ENCODE measurements at regions not wholly inside any gene's neighbourhood (a gene's known extent, or its start where the extent isn't known, plus 50 kb on each side); places are given as distances from the start of the nearest gene placed in this dataset.

- DNase-seq (ENCODE audit: low read depth in 2 of 2), result no peak
These were observed 384.6 kb upstream of the SLC30A5 start for GRCh38 chr5:68709239-68709638.

GRCh38 chr5:68710514-68710913 lies 383.3 kb upstream of the SLC30A5 start:
- DNase-seq (ENCODE audit: low read depth in 2 of 2), result no peak

- DNase-seq (ENCODE audit: low read depth in 2 of 2), result no peak
These were observed 382.3 kb upstream of the SLC30A5 start for GRCh38 chr5:68711293-68712200.

- DNase-seq (ENCODE audit: low read depth in 2 of 2), result no peak
These were observed 379.0 kb upstream of the SLC30A5 start for GRCh38 chr5:68714810-68715209.

- DNase-seq (ENCODE audit: low read depth in 2 of 2), result no peak
These were observed 372.8 kb upstream of the SLC30A5 start for GRCh38 chr5:68720884-68721610.

- DNase-seq (ENCODE audit: low read depth in 2 of 2), result no peak
These were observed 371.5 kb upstream of the SLC30A5 start for GRCh38 chr5:68722357-68722756.

- no peak for DNase-seq (ENCODE audit: low read depth in 2 of 2)
These were observed 367.7 kb upstream of the SLC30A5 start for GRCh38 chr5:68725905-68726683.

- no peak for DNase-seq (ENCODE audit: low read depth in 2 of 2)
These were observed 365.9 kb upstream of the SLC30A5 start for GRCh38 chr5:68727931-68728330.

- no peak for DNase-seq (ENCODE audit: low read depth in 2 of 2)
These were observed 364.1 kb upstream of the SLC30A5 start for GRCh38 chr5:68729678-68730077.

GRCh38 chr5:68730220-68730978 lies 363.4 kb upstream of the SLC30A5 start:
- DNase-seq (ENCODE audit: low read depth in 2 of 2), result no peak

- DNase-seq (ENCODE audit: low read depth in 2 of 2), result no peak
These were observed 362.7 kb upstream of the SLC30A5 start for GRCh38 chr5:68730979-68731654.

GRCh38 chr5:68732251-68732650 lies 361.6 kb upstream of the SLC30A5 start:
- no peak for DNase-seq (ENCODE audit: low read depth in 2 of 2)

- no peak for DNase-seq (ENCODE audit: low read depth in 2 of 2)
These were observed 359.0 kb upstream of the SLC30A5 start for GRCh38 chr5:68734781-68735180.

GRCh38 chr5:68738236-68738635 lies 355.6 kb upstream of the SLC30A5 start:
- DNase-seq (ENCODE audit: low read depth in 2 of 2), result no peak

GRCh38 chr5:68738841-68739240 lies 355.0 kb upstream of the SLC30A5 start:
- no peak for DNase-seq (ENCODE audit: low read depth in 2 of 2)

- no peak for DNase-seq (ENCODE audit: low read depth in 2 of 2)
These were observed 354.1 kb upstream of the SLC30A5 start for GRCh38 chr5:68739752-68740151.

- DNase-seq (ENCODE audit: low read depth in 2 of 2), result no peak
These were observed 353.4 kb upstream of the SLC30A5 start for GRCh38 chr5:68740226-68740910.

- DNase-seq (ENCODE audit: low read depth in 2 of 2), result no peak
These were observed 349.6 kb upstream of the SLC30A5 start for GRCh38 chr5:68744206-68744605.

GRCh38 chr5:68745448-68745847 lies 348.4 kb upstream of the SLC30A5 start:
- DNase-seq (ENCODE audit: low read depth in 2 of 2), result no peak

- DNase-seq (ENCODE audit: low read depth in 2 of 2), result no peak
These were observed 347.6 kb upstream of the SLC30A5 start for GRCh38 chr5:68746220-68746619.

All from activated CD8-positive, alpha-beta memory T cell treated with anti-CD3 and anti-CD28 coated beads for 4 hours (primary cell).